ENCODE measurements at regions not wholly inside any gene's neighbourhood (a gene's known extent, or its start where the extent isn't known, plus 50 kb on each side); places are given as distances from the start of the nearest gene placed in this dataset.

GRCh38 chr3:74559261-74559660 is 55.2 kb downstream of the CNTN3 start:
- H3K9me3 ChIP-seq (replicated peaks; ENCODE audit: insufficient read depth, low read length): no peaks in the 10 kb centered on the region
- H4K20me1 ChIP-seq (ENCODE audit: insufficient read depth, low read length): no peaks in the 10 kb centered on the region
- no peaks in the 10 kb centered on the region for H3F3A ChIP-seq (ENCODE audit: insufficient read depth, low read length)
- no peaks in the 10 kb centered on the region for H3K36me3 ChIP-seq (replicated peaks; ENCODE audit: insufficient read depth, low read length)
- no peak overlapping the region for H3K4me3 ChIP-seq (ENCODE audit: low read length)
- no peak for TF ChIP-seq EZH2 (optimal IDR thresholded peaks at IDR 0.05; ENCODE audit: low read depth, low read length)
- TF ChIP-seq EZH2phosphoT487 (IDR thresholded peaks at IDR 0.05; ENCODE audit: low read length): no peak
- TF ChIP-seq CTCF (IDR thresholded peaks at IDR 0.05; ENCODE audit: low read length): no peak
- no peaks in the 10 kb centered on the region for H3K27me3 ChIP-seq (replicated peaks; ENCODE audit: insufficient read depth, low read length)
- no peak overlapping the region for H3K27ac ChIP-seq (ENCODE audit: low read length)
- no peaks in the 10 kb centered on the region for H3K4me1 ChIP-seq (ENCODE audit: low read length)
- H3K9me2 ChIP-seq (replicated peaks; ENCODE audit: insufficient read depth, low read length): no peaks in the 10 kb centered on the region
- DNase-seq: no peak
- no peak overlapping the region for H3K9ac ChIP-seq (ENCODE audit: low read length)
- H2AFZ ChIP-seq (ENCODE audit: low read length): no peak overlapping the region
- H3K79me2 ChIP-seq (ENCODE audit: low read length): no peaks in the 10 kb centered on the region
- H3K4me2 ChIP-seq (ENCODE audit: low read depth, low read length): no peak overlapping the region

GRCh38 chr3:74550686-74551085 is 63.8 kb downstream of the CNTN3 start:
- Histone ChIP-seq H3K27me3 (replicated peaks; ENCODE audit: insufficient read depth, low read length) (no peaks in the 10 kb centered on the region), H3K79me2 (ENCODE audit: low read length) (no peaks in the 10 kb centered on the region), H3K4me3 (ENCODE audit: low read length) (no peak overlapping the region), H3K4me1 (ENCODE audit: low read length) (no peaks in the 10 kb centered on the region), H3K9ac (ENCODE audit: low read length) (no peak overlapping the region), H3F3A (ENCODE audit: insufficient read depth, low read length) (no peaks in the 10 kb centered on the region), H3K27ac (ENCODE audit: low read length) (no peak overlapping the region), H3K4me2 (ENCODE audit: low read depth, low read length) (no peak overlapping the region), H3K9me3 (replicated peaks; ENCODE audit: insufficient read depth, low read length) (no peaks in the 10 kb centered on the region), H3K36me3 (replicated peaks; ENCODE audit: insufficient read depth, low read length) (no peaks in the 10 kb centered on the region), H4K20me1 (ENCODE audit: insufficient read depth, low read length) (no peaks in the 10 kb centered on the region), H2AFZ (ENCODE audit: low read length) (no peak overlapping the region), H3K9me2 (replicated peaks; ENCODE audit: insufficient read depth, low read length) (no peaks in the 10 kb centered on the region)
- no peak for TF ChIP-seq CTCF (IDR thresholded peaks at IDR 0.05; ENCODE audit: low read length)
- TF ChIP-seq EZH2phosphoT487 (IDR thresholded peaks at IDR 0.05; ENCODE audit: low read length): no peak
- TF ChIP-seq EZH2 (optimal IDR thresholded peaks at IDR 0.05; ENCODE audit: low read depth, low read length): no peak
- DNase-seq: no peak

- DNase-seq: no peak
- Histone ChIP-seq H3K9me2 (replicated peaks; ENCODE audit: insufficient read depth, low read length) (no peaks in the 10 kb centered on the region), H3K9ac (ENCODE audit: low read length) (no peak overlapping the region), H3K27me3 (replicated peaks; ENCODE audit: insufficient read depth, low read length) (no peaks in the 10 kb centered on the region), H3K4me3 (ENCODE audit: low read length) (no peak overlapping the region), H3K36me3 (replicated peaks; ENCODE audit: insufficient read depth, low read length) (no peaks in the 10 kb centered on the region), H3K27ac (ENCODE audit: low read length) (no peak overlapping the region), H4K20me1 (ENCODE audit: insufficient read depth, low read length) (no peaks in the 10 kb centered on the region), H3F3A (ENCODE audit: insufficient read depth, low read length) (no peaks in the 10 kb centered on the region), H3K9me3 (replicated peaks; ENCODE audit: insufficient read depth, low read length) (no peaks in the 10 kb centered on the region), H3K79me2 (ENCODE audit: low read length) (no peaks in the 10 kb centered on the region), H3K4me2 (ENCODE audit: low read depth, low read length) (no peak overlapping the region), H3K4me1 (ENCODE audit: low read length) (no peaks in the 10 kb centered on the region), H2AFZ (ENCODE audit: low read length) (no peak overlapping the region)
- TF ChIP-seq EZH2phosphoT487 (IDR thresholded peaks at IDR 0.05; ENCODE audit: low read length) (no peak), EZH2 (optimal IDR thresholded peaks at IDR 0.05; ENCODE audit: low read depth, low read length) (no peak), CTCF (IDR thresholded peaks at IDR 0.05; ENCODE audit: low read length) (no peak)
Observed at GRCh38 chr3:74546426-74546825, 68.0 kb downstream of the CNTN3 start.
